OCI-LY1 (cell line): ENCODE measurements at regions not wholly inside any gene's neighbourhood (a gene's known extent, or its start where the extent isn't known, plus 50 kb on each side); places are given as distances from the start of the nearest gene placed in this dataset.

ENCODE experiments used
- CTCF ChIP-seq: fragments of 200-600 bp; sonication (generic), shearing (Covaris generic); IDR thresholded peaks from 2 replicates; pipeline ENCODE4 v1.5.1; 2017; ENCODE audit warnings: mild to moderate bottlenecking, antibody characterized with exemption, low read length, moderate library complexity, mixed read lengths
- EZH2 ChIP-seq: fragments of 200-600 bp; sonication (generic), shearing (Covaris generic); IDR thresholded peaks from 2 replicates; pipeline ENCODE4 v1.8.0; 2017; ENCODE audit warnings: borderline replicate concordance, mixed run types, mild to moderate bottlenecking, antibody characterized with exemption, low read length, moderate library complexity, mixed read lengths

- peak; percentile 34 for TF ChIP-seq CTCF
- TF ChIP-seq EZH2: no peak
Observed at GRCh38 chr14:39576258-39576657, 144.0 kb upstream of the FBXO33 start.
